ENCODE measurements at regions not wholly inside any gene's neighbourhood (a gene's known extent, or its start where the extent isn't known, plus 50 kb on each side); places are given as distances from the start of the nearest gene placed in this dataset.

- TF ChIP-seq, protein P1, sequence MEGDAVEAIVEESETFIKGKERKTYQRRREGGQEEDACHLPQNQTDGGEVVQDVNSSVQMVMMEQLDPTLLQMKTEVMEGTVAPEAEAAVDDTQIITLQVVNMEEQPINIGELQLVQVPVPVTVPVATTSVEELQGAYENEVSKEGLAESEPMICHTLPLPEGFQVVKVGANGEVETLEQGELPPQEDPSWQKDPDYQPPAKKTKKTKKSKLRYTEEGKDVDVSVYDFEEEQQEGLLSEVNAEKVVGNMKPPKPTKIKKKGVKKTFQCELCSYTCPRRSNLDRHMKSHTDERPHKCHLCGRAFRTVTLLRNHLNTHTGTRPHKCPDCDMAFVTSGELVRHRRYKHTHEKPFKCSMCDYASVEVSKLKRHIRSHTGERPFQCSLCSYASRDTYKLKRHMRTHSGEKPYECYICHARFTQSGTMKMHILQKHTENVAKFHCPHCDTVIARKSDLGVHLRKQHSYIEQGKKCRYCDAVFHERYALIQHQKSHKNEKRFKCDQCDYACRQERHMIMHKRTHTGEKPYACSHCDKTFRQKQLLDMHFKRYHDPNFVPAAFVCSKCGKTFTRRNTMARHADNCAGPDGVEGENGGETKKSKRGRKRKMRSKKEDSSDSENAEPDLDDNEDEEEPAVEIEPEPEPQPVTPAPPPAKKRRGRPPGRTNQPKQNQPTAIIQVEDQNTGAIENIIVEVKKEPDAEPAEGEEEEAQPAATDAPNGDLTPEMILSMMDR (IDR thresholded peaks at IDR 0.05; ENCODE audit: low read depth, low read length, poor library complexity, severe bottlenecking): no peak
- no peak for TF ChIP-seq EZH2phosphoT487 (IDR thresholded peaks at IDR 0.05; ENCODE audit: borderline replicate concordance, low read length)
Measured at GRCh38 chr11:21865541-21865940, 327.3 kb upstream of the ANO5 start.
